AG04449 (cell line): ENCODE measurements at regions not wholly inside any gene's neighbourhood (a gene's known extent, or its start where the extent isn't known, plus 50 kb on each side); places are given as distances from the start of the nearest gene placed in this dataset.

ENCODE experiments used
- CTCF ChIA-PET: fragments of 350-600 bp; formaldehyde crosslinking; extraction: SDS; loops from one replicate; lab custom pipeline; 2021; ENCODE audit warnings: antibody characterized with exemption; lab: Yijun Ruan, JAX
- POLR2A ChIA-PET: fragments of 400-600, 350-600 bp; formaldehyde crosslinking; extraction: SDS; loops from one replicate; lab custom pipeline; 2020; ENCODE audit warnings: antibody characterized with exemption, inconsistent platforms; lab: Yijun Ruan, JAX
- DNase-seq: peaks from one replicate; pipeline ENCODE4 v3.0.0-alpha.2; 2010; ENCODE audit warnings: low read depth, low spot score
- H3K4me3 ChIP-seq: 2 replicates; pipeline ENCODE4 v1.5.1; 2011; ENCODE audit warnings: low read depth, mild to moderate bottlenecking, control low read depth, low read length
- CTCF ChIP-seq: IDR thresholded peaks from one replicate; pipeline ENCODE4 v1.5.1; 2011; ENCODE audit warnings: mild to moderate bottlenecking, moderate library complexity, low read length, control low read depth, inconsistent platforms; ENCODE audit not compliant: insufficient read depth; ENCODE audit errors: missing control alignments

- ChIA-PET CTCF (no interaction called here), POLR2A (no interaction called here)
- TF ChIP-seq CTCF, result no peak
- no peak for DNase-seq
- no peak overlapping the region for H3K4me3 ChIP-seq
Measured at GRCh38 chr14:85079842-85080730, 449.9 kb upstream of the FLRT2 start.

- TF ChIP-seq CTCF, result no peak
- no peak overlapping the region for H3K4me3 ChIP-seq
- CTCF ChIA-PET, result no interaction called here
- no peak for DNase-seq
- POLR2A ChIA-PET, result no interaction called here
Measured at GRCh38 chr14:85084344-85084743, 445.6 kb upstream of the FLRT2 start.

DNA sequence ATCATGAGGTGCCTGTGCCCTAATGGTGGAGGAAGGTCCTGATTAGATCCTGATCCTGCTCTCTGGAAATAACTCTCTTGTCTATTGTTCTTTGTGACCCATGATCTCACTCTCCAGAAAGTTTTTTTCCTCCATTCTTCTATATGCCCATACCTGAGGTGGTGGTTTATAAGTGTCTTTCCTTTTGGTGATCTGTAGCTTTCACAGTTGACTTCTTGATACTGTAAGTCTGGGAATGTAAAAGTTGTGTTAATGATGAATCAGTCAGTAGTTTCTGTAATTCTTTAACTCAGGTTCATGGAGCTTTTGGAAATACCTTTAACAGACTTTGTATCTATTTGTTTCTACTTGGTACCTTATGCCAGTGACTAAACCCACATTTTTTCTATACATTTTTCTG lies 444.0 kb upstream of the FLRT2 start:
- POLR2A ChIA-PET, result no interaction called here
- no peak for TF ChIP-seq CTCF
- CTCF ChIA-PET, result interaction anchor here (0.7 kb wide), 1 partner anchor 437 kb away, joined by 3 read pairs; no protein-coding TSS in a partner anchor
- DNase-seq, result no peak
- H3K4me3 ChIP-seq, result no peak overlapping the region

- CTCF ChIA-PET, result no interaction called here
Measured at GRCh38 chr14:85087201-85087600, 442.7 kb upstream of the FLRT2 start.

DNA sequence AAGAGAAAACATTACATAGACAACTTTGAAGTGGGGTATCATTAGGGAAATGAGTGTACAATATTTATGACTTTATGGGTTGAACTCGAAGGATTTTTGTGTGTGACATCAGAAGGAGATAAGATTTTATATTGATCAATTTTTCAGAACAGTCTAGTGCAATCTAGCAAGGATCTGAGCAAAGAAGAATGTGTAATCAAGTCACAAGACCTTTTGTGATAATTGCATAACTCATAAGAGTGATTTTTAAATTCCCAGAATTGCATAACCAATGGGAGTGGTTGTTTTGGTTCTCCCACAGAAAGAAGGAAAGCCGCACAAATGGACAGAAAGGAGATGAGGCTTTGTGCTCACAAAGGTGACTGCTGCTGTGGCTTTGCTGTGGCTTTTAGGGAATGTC lies 441.8 kb upstream of the FLRT2 start:
- no peak for TF ChIP-seq CTCF
- ChIA-PET CTCF (no interaction called here), POLR2A (no interaction called here)
- H3K4me3 ChIP-seq, result no peak overlapping the region
- DNase-seq, result no peak

More at GRCh38 chr14:85087201-85087600, 442.7 kb upstream of the FLRT2 start:
- no peak for TF ChIP-seq CTCF
- H3K4me3 ChIP-seq, result no peak overlapping the region
- no peak for DNase-seq
- POLR2A ChIA-PET, result no interaction called here

- CTCF ChIA-PET, result interaction anchor here (1.3 kb wide), 1 partner anchor 15 kb away, joined by 3 read pairs; no protein-coding TSS in a partner anchor
- POLR2A ChIA-PET, result no interaction called here
- TF ChIP-seq CTCF, result no peak
- no peak for DNase-seq
- no peak overlapping the region for H3K4me3 ChIP-seq
Measured at GRCh38 chr14:85090681-85091080, 439.3 kb upstream of the FLRT2 start.
